D721Med (cell line): ENCODE measurements at regions not wholly inside any gene's neighbourhood (a gene's known extent, or its start where the extent isn't known, plus 50 kb on each side); places are given as distances from the start of the nearest gene placed in this dataset.

Experiments used
- DNase-seq: peaks from one replicate; pipeline ENCODE4 v3.0.0; 2011; ENCODE audit warnings: low spot score; ENCODE audit not compliant: insufficient read length
- FAIRE-seq: peaks from 2 replicates; lab custom pipeline; 2011; peaks lifted over from hg19 to GRCh38; lab: Jason Lieb, UNC
- CTCF ChIP-seq: IDR thresholded peaks from 2 replicates; pipeline ENCODE4 v1.5.1; 2012; ENCODE audit warnings: mild to moderate bottlenecking, control low read depth; ENCODE audit not compliant: insufficient read depth; ENCODE audit errors: missing control alignments

GRCh38 chrX:55981603-55982002, 250.6 kb upstream of the KLF8 start:
- FAIRE-seq (no peak), DNase-seq (no peak)
- no peak for TF ChIP-seq CTCF

DNA sequence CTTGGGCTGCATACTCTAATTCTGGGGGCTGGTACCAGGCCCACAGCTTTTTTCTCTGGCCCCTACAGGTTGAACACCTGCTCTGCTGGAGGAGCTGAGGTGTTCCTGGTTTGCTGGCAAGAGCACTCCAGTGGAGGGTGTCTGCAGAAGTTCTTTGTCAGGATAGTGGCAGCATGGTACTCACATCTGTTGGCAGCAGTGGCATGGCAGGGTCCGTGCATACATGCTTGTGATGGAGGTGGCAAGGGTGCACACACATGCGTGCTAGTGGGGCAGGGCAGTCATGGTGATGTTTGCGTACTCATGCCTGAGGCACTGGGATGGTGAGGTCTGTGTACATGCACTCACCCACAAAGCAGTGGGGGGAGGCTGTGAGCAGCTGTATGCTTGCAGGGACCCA, 235.5 kb upstream of the KLF8 start:
- FAIRE-seq (no peak), DNase-seq (no peak)
- TF ChIP-seq CTCF: no peak

- DNase-seq: no peak
- no peak for FAIRE-seq
- no peak for TF ChIP-seq CTCF
Observed at GRCh38 chrX:56000174-56000573, 232.0 kb upstream of the KLF8 start.

DNA sequence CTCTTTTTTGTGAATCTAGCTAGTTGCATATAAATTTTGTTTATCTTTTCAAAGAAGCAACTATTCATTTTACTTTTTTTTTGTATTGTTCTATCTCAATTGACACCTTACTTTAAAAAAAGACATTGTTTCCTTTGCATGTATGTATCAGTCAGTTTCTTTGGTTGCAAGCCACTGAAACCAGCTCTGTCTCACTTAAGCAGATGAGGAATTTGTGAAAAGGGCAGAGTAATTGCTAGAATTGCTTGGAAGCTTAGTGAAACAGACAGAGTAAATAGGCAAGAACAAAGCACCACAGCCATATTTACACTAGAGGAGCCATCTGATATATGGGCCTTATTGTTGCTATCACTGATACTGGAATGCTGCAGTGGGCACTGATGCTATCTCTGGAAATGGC, 231.4 kb upstream of the KLF8 start:
- TF ChIP-seq CTCF: no peak
- DNase-seq (no peak), FAIRE-seq (no peak)

GRCh38 chrX:56025872-56026571, 206.1 kb upstream of the KLF8 start:
- no peak for TF ChIP-seq CTCF
- no peak for DNase-seq
- FAIRE-seq: no peak

- FAIRE-seq: no peak
- TF ChIP-seq CTCF: no peak
- DNase-seq: no peak
Observed at GRCh38 chrX:56026815-56027214, 205.3 kb upstream of the KLF8 start.

DNA sequence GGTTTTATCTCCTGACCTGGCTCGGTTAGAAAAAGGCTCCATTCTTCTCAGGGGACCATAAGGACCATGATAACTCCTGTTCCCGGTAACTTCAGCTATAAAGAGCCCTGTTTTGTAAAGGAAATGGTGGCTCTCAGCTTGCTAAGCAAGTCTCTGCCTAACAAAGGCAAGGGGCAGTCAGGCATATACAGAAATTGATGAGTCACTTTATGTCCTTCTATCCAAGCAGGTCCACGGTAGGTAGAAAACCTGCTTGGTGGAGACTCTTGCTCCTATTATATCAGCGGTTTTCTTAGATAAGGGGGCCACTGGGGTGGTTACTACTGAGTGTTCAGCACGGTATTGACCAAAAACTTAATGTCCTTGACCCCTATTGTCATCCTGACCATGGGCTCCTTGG, 203.0 kb upstream of the KLF8 start:
- TF ChIP-seq CTCF: no peak
- FAIRE-seq (no peak), DNase-seq (no peak)
